ENCODE measurements at regions not wholly inside any gene's neighbourhood (a gene's known extent, or its start where the extent isn't known, plus 50 kb on each side); places are given as distances from the start of the nearest gene placed in this dataset.
"Not testable (repeated sequence)": the region's sequence is repeated elsewhere in the genome, so short reads cannot be mapped to it uniquely, and the experiment has no call there.

- no peak for DNase-seq (ENCODE audit: low spot score)
Measured at GRCh38 chr6:15839969-15840541, 177.2 kb upstream of the DTNBP1 start.

- DNase-seq (ENCODE audit: low spot score), result no peak
Measured at GRCh38 chr6:15837205-15837604, 174.4 kb upstream of the DTNBP1 start.

- DNase-seq (ENCODE audit: low spot score), result no peak
Measured at GRCh38 chr6:15832841-15833240, 170.0 kb upstream of the DTNBP1 start.

- no peak for DNase-seq (ENCODE audit: low spot score)
Measured at GRCh38 chr6:15829156-15829555, 166.3 kb upstream of the DTNBP1 start.

GRCh38 chr6:15827496-15828255 is 164.8 kb upstream of the DTNBP1 start:
- no peak for DNase-seq (ENCODE audit: low spot score)

- DNase-seq (ENCODE audit: low spot score), result no peak
Measured at GRCh38 chr6:15826814-15827318, 164.0 kb upstream of the DTNBP1 start.

- DNase-seq (ENCODE audit: low spot score), result no peak
Measured at GRCh38 chr6:15825332-15825930, 162.6 kb upstream of the DTNBP1 start.

- DNase-seq (ENCODE audit: low spot score), result no peak
Measured at GRCh38 chr6:15824811-15825210, 162.0 kb upstream of the DTNBP1 start.

GRCh38 chr6:15823838-15824414 is 161.1 kb upstream of the DTNBP1 start:
- no peak for DNase-seq (ENCODE audit: low spot score)

GRCh38 chr6:15822835-15823234 is 160.0 kb upstream of the DTNBP1 start:
- DNase-seq (ENCODE audit: low spot score), result no peak

- no peak for DNase-seq (ENCODE audit: low spot score)
Measured at GRCh38 chr6:15819841-15820240, 157.0 kb upstream of the DTNBP1 start.

GRCh38 chr6:15819226-15819625 is 156.4 kb upstream of the DTNBP1 start:
- no peak for DNase-seq (ENCODE audit: low spot score)

- no peak for DNase-seq (ENCODE audit: low spot score)
Measured at GRCh38 chr6:15818491-15818890, 155.7 kb upstream of the DTNBP1 start.

GRCh38 chr6:15818044-15818443 is 155.2 kb upstream of the DTNBP1 start:
- no peak for DNase-seq (ENCODE audit: low spot score)

GRCh38 chr6:15817100-15817499 is 154.3 kb upstream of the DTNBP1 start:
- DNase-seq (ENCODE audit: low spot score), result no peak

- no peak for DNase-seq (ENCODE audit: low spot score)
Measured at GRCh38 chr6:15816661-15817060, 153.8 kb upstream of the DTNBP1 start.

GRCh38 chr6:15813698-15814097 is 150.9 kb upstream of the DTNBP1 start:
- DNase-seq (ENCODE audit: low spot score), result not testable (repeated sequence)

- DNase-seq (ENCODE audit: low spot score), result no peak
Measured at GRCh38 chr6:15811107-15811506, 148.3 kb upstream of the DTNBP1 start.

GRCh38 chr6:15810618-15811017 is 147.8 kb upstream of the DTNBP1 start:
- DNase-seq (ENCODE audit: low spot score), result no peak

GRCh38 chr6:15809367-15809766 is 146.5 kb upstream of the DTNBP1 start:
- DNase-seq (ENCODE audit: low spot score), result no peak

- no peak for DNase-seq (ENCODE audit: low spot score)
Measured at GRCh38 chr6:15804164-15805154, 141.6 kb upstream of the DTNBP1 start.

- DNase-seq (ENCODE audit: low spot score), result no peak
Measured at GRCh38 chr6:15802466-15802865, 139.6 kb upstream of the DTNBP1 start.
